ENCODE measurements at regions not wholly inside any gene's neighbourhood (a gene's known extent, or its start where the extent isn't known, plus 50 kb on each side); places are given as distances from the start of the nearest gene placed in this dataset.

GRCh38 chr16:48946686-48947370, 334.8 kb downstream of the CBLN1 start:
- H3K4me1 ChIP-seq, result no peaks in the 10 kb centered on the region
- no peak for DNase-seq
- TF ChIP-seq POLR2A (IDR thresholded peaks at IDR 0.05) (no peak), CTCF (IDR thresholded peaks at IDR 0.05) (no peak)
- intact Hi-C loops (cut with DNase I), result no loop called here
- H3K27me3 ChIP-seq, result no peaks in the 10 kb centered on the region
- no peak overlapping the region for H3K27ac ChIP-seq
- WGBS, 2 donors, result 47 to 54% methylated on average over 6 of the region's 6 CpGs
- no peaks in the 10 kb centered on the region for H3K36me3 ChIP-seq
- no peaks in the 10 kb centered on the region for H3K9me3 ChIP-seq
- no peak overlapping the region for H3K4me3 ChIP-seq

- no peak overlapping the region for H3K4me3 ChIP-seq
- no peaks in the 10 kb centered on the region for H3K36me3 ChIP-seq
- H3K4me1 ChIP-seq, result no peaks in the 10 kb centered on the region
- H3K27me3 ChIP-seq, result no peaks in the 10 kb centered on the region
- H3K27ac ChIP-seq, result no peak overlapping the region
- intact Hi-C loops (cut with DNase I), result no loop called here
- WGBS, 2 donors, result 66 to 100% methylated on average over 2 to 3 of the region's 3 CpGs
- DNase-seq, result no peak
- H3K9me3 ChIP-seq, result no peaks in the 10 kb centered on the region
- TF ChIP-seq CTCF (IDR thresholded peaks at IDR 0.05) (no peak), POLR2A (IDR thresholded peaks at IDR 0.05) (no peak)
Observed at GRCh38 chr16:48942996-48943395, 333.0 kb upstream of the N4BP1 start.

GRCh38 chr16:48936811-48937210, 326.8 kb upstream of the N4BP1 start:
- Histone ChIP-seq H3K4me3 (no peak overlapping the region), H3K27ac (no peak overlapping the region), H3K9me3 (peaks cover 0 to 5% (median 0%) of the 10 kb centered on the region in 3 donors), H3K36me3 (no peaks in the 10 kb centered on the region), H3K27me3 (no peaks in the 10 kb centered on the region), H3K4me1 (no peaks in the 10 kb centered on the region)
- no peak for DNase-seq
- TF ChIP-seq CTCF (IDR thresholded peaks at IDR 0.05) (no peak), POLR2A (IDR thresholded peaks at IDR 0.05) (no peak)
- 65 to 77% methylated on average over 4 of the region's 5 CpGs for WGBS, 2 donors
- intact Hi-C loops (cut with DNase I), result no loop called here

- Histone ChIP-seq H3K36me3 (no peaks in the 10 kb centered on the region), H3K9me3 (peaks cover 0 to 8% (median 0%) of the 10 kb centered on the region in 3 donors), H3K4me1 (no peaks in the 10 kb centered on the region), H3K4me3 (no peak overlapping the region), H3K27ac (no peak overlapping the region), H3K27me3 (no peaks in the 10 kb centered on the region)
- 64 to 70% methylated on average over 9 of the region's 9 CpGs for WGBS, 2 donors
- DNase-seq, result no peak
- TF ChIP-seq POLR2A (IDR thresholded peaks at IDR 0.05) (no peak), CTCF (IDR thresholded peaks at IDR 0.05) (no peak)
- intact Hi-C loops (cut with DNase I), result no loop called here
Observed at GRCh38 chr16:48932216-48932855, 322.4 kb upstream of the N4BP1 start.

- no peak for DNase-seq
- no peak overlapping the region for H3K27ac ChIP-seq
- peaks cover 0 to 8% (median 0%) of the 10 kb centered on the region in 3 donors for H3K9me3 ChIP-seq
- no peaks in the 10 kb centered on the region for H3K36me3 ChIP-seq
- H3K27me3 ChIP-seq, result no peaks in the 10 kb centered on the region
- 88% methylated on average over 4 of the region's 4 CpGs for WGBS, 2 donors
- no peaks in the 10 kb centered on the region for H3K4me1 ChIP-seq
- no peak for TF ChIP-seq POLR2A (IDR thresholded peaks at IDR 0.05)
- TF ChIP-seq CTCF (IDR thresholded peaks at IDR 0.05), result no peak
- H3K4me3 ChIP-seq, result no peak overlapping the region
- intact Hi-C loops (cut with DNase I), result no loop called here
Observed at GRCh38 chr16:48930951-48931553, 321.1 kb upstream of the N4BP1 start.

All from esophagus squamous epithelium (tissue), 5 donors.